Retina (tissue), 1 donor: ENCODE measurements at regions not wholly inside any gene's neighbourhood (a gene's known extent, or its start where the extent isn't known, plus 50 kb on each side); places are given as distances from the start of the nearest gene placed in this dataset.
A peak's percentile ranks its signal among the peaks of the same experiment; 100 is the strongest.
"Not testable (repeated sequence)": the region's sequence is repeated elsewhere in the genome, so short reads cannot be mapped to it uniquely, and the experiment has no call there.

ENCODE experiments used
- DNase-seq: peaks from one replicate; pipeline ENCODE4 v3.0.0-alpha.2; 2016

DNA sequence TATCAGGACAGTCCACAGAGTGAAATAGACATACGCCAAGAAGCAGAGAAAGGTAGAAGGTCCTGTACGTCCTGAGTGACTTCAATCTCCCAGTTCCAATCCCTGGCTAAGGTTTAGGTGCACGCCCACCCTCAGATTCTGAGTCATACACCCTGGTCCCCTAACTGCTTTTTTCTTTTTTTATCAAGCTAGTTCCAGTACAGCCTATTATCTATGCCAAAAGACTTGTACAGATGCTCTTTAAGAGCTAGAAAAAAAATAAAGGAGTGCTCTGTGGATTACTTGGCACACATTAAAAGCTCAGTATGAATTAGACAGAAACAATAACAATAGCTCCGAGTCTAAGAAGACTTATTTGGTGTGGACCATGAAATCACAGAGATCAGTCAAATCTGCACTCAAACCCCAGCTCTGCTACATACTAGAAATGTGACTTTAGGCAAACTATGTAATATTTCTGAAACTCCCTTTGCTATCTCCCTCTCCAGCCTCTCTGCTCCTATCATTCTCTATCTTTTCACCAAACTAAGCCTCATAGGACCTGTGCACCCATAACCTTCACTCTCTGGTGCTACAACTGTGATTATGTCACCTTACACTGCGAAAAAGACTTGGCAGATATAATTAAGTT is 168.8 kb upstream of the KCTD7 start:
- DNase-seq, result not testable (repeated sequence)

DNA sequence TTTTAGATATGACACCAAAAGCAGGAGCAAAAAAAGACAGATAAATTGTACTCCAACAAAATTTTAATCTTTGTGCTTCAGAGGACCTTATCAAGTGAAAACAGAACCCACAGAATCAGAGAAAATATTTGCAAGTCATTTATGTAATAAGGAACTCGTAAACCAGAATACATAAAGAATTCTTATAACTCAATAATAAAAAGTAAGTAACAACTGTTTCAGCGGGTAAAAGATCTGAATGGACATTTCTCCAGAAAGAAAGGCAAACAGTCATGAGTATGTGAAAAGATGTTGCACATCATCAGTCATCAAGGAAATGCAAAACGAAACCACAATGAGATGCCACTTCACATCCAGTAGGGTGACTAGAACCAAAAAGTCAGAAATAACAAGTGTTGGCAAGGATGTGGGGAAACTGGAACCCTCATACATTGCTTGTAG is 167.7 kb upstream of the KCTD7 start:
- DNase-seq, result no peak

- not testable (repeated sequence) for DNase-seq
These were observed 167.3 kb upstream of the KCTD7 start for GRCh38 chr7:66461397-66461796.

DNA sequence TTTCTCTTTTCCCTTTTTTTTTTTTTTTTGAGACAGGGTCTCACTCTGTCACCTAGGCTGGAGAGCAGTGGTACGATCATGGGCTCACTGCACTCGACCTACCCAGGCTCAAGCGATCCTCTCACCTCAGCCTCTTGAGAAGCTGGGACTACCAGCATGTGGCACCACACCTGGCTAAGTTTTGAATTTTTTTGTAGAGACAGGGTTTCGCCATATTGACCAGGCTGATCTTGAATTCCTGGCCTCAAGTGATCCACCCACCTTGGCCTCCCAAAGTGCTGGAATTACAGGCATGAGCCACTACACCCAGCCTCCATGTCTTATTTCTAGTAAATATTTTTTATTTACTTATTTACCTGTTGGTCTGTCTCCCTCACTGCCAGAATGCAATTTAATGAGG is 165.8 kb upstream of the KCTD7 start:
- DNase-seq, result not testable (repeated sequence)

- DNase-seq, result no peak
These were observed 164.6 kb upstream of the KCTD7 start for GRCh38 chr7:66464059-66464458.

DNA sequence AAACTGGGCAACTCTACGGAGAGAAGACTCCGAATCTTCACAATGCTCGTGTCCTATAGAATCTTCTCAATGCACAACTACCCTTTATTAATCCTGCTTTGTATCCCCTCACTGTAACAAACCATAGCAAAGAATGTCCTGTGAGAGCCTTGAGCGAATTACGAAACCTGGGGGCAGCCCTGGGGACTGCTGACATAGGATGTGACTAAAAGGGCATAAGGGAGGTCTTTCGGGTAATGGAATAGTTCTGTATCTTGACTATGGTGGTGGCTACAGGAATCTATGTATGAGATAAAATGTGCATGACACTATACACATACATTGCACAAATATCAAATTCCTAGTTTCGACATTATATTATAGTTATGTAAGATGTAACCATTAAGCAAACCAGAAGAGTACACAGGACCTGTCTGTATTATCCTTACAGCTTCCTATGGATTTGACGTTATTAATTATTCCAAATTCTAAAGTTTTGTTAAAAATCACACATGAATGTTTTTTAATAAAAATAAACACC is 162.5 kb upstream of the KCTD7 start:
- no peak for DNase-seq

GRCh38 chr7:66467887-66468286 is 160.8 kb upstream of the KCTD7 start:
- no peak for DNase-seq

GRCh38 chr7:66473064-66473463 is 155.6 kb upstream of the KCTD7 start:
- DNase-seq, result not testable (repeated sequence)

GRCh38 chr7:66474441-66474840 is 154.2 kb upstream of the KCTD7 start:
- no peak for DNase-seq

- not testable (repeated sequence) for DNase-seq
These were observed 152.6 kb upstream of the KCTD7 start for GRCh38 chr7:66476056-66476455.

DNA sequence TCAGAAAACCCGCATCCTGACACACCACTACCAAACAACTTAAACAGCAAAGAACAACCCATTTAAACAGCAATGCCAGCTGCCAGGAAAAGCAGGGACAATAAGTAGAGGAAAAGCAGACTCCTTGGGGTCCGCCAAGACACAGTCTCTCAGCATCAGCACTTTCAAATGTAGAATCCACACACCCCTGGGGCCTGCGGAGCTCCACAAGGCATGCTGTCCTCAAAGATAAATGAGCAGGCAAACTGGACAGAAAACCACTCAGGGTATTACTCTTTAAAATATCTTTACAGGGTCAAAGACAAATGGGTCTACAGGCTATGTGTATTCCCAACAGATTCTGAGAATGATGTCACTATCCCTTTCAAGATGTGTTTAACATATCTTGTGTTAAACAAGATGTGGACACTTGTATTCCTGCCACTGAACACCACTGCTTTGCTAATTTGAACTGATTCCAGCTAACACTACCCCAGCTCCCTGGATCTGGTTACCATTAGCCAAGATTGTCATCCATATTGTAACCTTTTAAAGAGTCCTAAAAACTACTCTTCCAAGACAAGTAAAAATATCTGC is 150.8 kb upstream of the KCTD7 start:
- DNase-seq, result not testable (repeated sequence)

DNA sequence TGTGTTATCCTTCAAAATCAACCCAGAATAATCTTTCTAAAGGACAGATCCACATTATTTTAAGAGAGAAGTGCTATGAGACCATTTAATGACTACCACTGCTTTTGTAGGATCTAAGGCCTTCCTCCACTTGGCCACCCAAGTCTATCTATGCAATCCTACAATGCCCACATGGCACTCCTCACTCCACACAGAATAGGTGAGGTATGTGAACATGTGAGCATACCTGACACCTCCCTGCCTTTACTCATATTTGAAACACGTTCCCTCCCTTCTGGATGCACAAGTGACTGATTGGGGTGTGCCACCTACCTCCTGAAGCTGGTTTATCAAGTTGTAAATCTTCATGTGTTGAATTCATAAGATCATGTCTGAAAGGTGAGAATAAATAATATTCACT is 147.5 kb upstream of the KCTD7 start:
- DNase-seq, result not testable (repeated sequence)

DNA sequence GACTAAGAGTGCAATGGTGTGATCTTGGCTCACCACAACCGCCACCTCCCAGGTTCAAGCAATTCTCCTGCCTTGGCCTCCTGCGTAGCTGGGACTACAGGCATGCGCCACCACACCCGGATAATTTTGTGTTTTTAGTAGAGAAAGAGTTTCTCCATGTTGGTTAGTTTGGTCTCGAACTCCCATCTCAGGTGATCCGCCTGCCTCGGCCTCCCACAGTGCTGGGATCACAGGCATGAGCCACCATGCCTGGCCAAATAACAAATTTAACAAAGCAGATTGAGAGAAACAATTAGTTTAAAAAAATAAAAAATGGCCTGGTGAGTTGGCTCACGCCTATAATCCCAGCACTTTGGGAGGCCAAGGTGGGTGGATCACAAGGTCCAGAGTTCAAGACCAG is 139.6 kb upstream of the KCTD7 start:
- DNase-seq, result not testable (repeated sequence)

GRCh38 chr7:66489741-66490140 is 138.9 kb upstream of the KCTD7 start:
- not testable (repeated sequence) for DNase-seq

GRCh38 chr7:66490979-66491378 is 137.7 kb upstream of the KCTD7 start:
- not testable (repeated sequence) for DNase-seq

- not testable (repeated sequence) for DNase-seq
These were observed 136.3 kb upstream of the KCTD7 start for GRCh38 chr7:66492405-66492804.

GRCh38 chr7:66493235-66494205 is 135.2 kb upstream of the KCTD7 start:
- DNase-seq, result peak; percentile 99

GRCh38 chr7:66497346-66497745 is 131.3 kb upstream of the KCTD7 start:
- no peak for DNase-seq

GRCh38 chr7:66500087-66500486 is 128.6 kb upstream of the KCTD7 start:
- no peak for DNase-seq

- DNase-seq, result no peak
These were observed 126.2 kb upstream of the KCTD7 start for GRCh38 chr7:66502230-66503035.

DNA sequence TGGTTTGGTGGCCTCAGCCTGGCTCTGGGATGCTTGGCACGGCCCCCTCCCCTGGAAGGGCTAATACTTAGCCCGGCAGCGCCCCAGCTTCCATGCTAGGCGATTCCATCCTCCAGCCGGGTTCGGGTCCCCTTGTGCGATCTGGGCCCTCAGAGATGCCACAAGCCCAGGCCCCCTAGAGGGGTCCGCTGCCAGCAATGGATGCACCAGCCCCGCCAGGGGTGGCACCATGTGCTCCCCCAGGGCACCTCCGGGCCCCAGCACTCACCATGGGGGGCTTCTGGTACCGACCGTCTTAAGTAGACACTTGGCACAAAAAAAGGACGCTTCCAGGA is 125.7 kb upstream of the KCTD7 start:
- DNase-seq, result no peak

DNA sequence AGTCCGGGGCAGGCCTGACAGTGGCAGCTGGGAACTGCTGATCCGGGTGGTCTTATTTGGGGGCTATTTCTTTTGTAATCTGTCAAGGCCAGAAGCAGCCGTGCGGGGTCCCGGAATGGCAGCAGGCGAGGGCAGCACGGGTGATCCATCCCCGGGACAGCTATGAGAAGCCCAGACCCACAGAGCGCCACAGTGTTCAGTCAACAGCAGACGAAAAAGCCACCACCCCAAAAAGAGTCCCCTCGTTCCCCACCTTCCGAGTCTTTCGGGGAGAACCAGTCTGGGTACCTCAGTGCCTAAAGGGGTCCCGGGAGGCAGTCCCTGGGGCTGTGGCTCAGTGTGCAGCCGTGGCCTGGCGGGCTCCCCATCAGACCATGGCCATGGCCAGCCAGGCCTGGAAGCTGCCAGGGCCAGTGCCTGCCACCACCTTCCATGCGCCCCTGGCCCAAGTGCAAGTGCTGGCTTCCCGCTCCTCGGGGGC is 125.1 kb upstream of the KCTD7 start:
- no peak for DNase-seq
